ENCODE measurements at regions not wholly inside any gene's neighbourhood (a gene's known extent, or its start where the extent isn't known, plus 50 kb on each side); places are given as distances from the start of the nearest gene placed in this dataset.

- no peak for DNase-seq (ENCODE audit: low read depth, low spot score)
Measured at GRCh38 chr6:5946701-5947100, 60.0 kb downstream of the NRN1 start.

- DNase-seq (ENCODE audit: low read depth, low spot score): no peak
Measured at GRCh38 chr6:5946181-5946580, 60.5 kb downstream of the NRN1 start.

GRCh38 chr6:5943591-5943990, 63.1 kb downstream of the NRN1 start:
- no peak for DNase-seq (ENCODE audit: low read depth, low spot score)

- DNase-seq (ENCODE audit: low read depth, low spot score): no peak
Measured at GRCh38 chr6:5942591-5942990, 64.1 kb downstream of the NRN1 start.

GRCh38 chr6:5941188-5941587, 65.5 kb downstream of the NRN1 start:
- no peak for DNase-seq (ENCODE audit: low read depth, low spot score)

GRCh38 chr6:5938934-5939333, 67.8 kb downstream of the NRN1 start:
- DNase-seq (ENCODE audit: low read depth, low spot score): no peak

GRCh38 chr6:5937936-5938706, 68.6 kb downstream of the NRN1 start:
- no peak for DNase-seq (ENCODE audit: low read depth, low spot score)

GRCh38 chr6:5937169-5937909, 69.4 kb downstream of the NRN1 start:
- no peak for DNase-seq (ENCODE audit: low read depth, low spot score)

- no peak for DNase-seq (ENCODE audit: low read depth, low spot score)
Measured at GRCh38 chr6:5936631-5937030, 70.1 kb downstream of the NRN1 start.

GRCh38 chr6:5936140-5936539, 70.6 kb downstream of the NRN1 start:
- no peak for DNase-seq (ENCODE audit: low read depth, low spot score)

GRCh38 chr6:5930968-5931367, 75.8 kb downstream of the NRN1 start:
- DNase-seq (ENCODE audit: low read depth, low spot score): no peak

GRCh38 chr6:5930143-5930770, 76.5 kb downstream of the NRN1 start:
- no peak for DNase-seq (ENCODE audit: low read depth, low spot score)

GRCh38 chr6:5923840-5924239, 82.9 kb downstream of the NRN1 start:
- DNase-seq (ENCODE audit: low read depth, low spot score): no peak

GRCh38 chr6:5922230-5922629, 84.5 kb downstream of the NRN1 start:
- no peak for DNase-seq (ENCODE audit: low read depth, low spot score)

GRCh38 chr6:5909721-5910120, 97.0 kb downstream of the NRN1 start:
- no peak for DNase-seq (ENCODE audit: low read depth, low spot score)

GRCh38 chr6:5906842-5907241, 99.9 kb downstream of the NRN1 start:
- DNase-seq (ENCODE audit: low read depth, low spot score): no peak

- no peak for DNase-seq (ENCODE audit: low read depth, low spot score)
Measured at GRCh38 chr6:5906340-5906670, 100.4 kb downstream of the NRN1 start.

GRCh38 chr6:5905431-5906339, 101.0 kb downstream of the NRN1 start:
- no peak for DNase-seq (ENCODE audit: low read depth, low spot score)

GRCh38 chr6:5904532-5904931, 102.2 kb downstream of the NRN1 start:
- no peak for DNase-seq (ENCODE audit: low read depth, low spot score)

- DNase-seq (ENCODE audit: low read depth, low spot score): no peak
Measured at GRCh38 chr6:5899216-5900045, 107.3 kb downstream of the NRN1 start.

GRCh38 chr6:5898563-5898962, 108.2 kb downstream of the NRN1 start:
- DNase-seq (ENCODE audit: low read depth, low spot score): no peak

Data from activated CD4-positive, CD25-positive, alpha-beta regulatory T cell treated with anti-CD3 and anti-CD28 coated beads, Interleukin-2, amount 50 U/mL, for 16 hours (primary cell).